HG03442 (cell line): ENCODE measurements at regions not wholly inside any gene's neighbourhood (a gene's known extent, or its start where the extent isn't known, plus 50 kb on each side); places are given as distances from the start of the nearest gene placed in this dataset.
"Not testable (repeated sequence)": the region's sequence is repeated elsewhere in the genome, so short reads cannot be mapped to it uniquely, and the experiment has no call there.

Experiments
- ATAC-seq: cut with Tn5 transposase; IDR thresholded peaks from one replicate; pipeline ENCODE4 v1.9.1; 2021; ENCODE audit warnings: mild to moderate bottlenecking, moderate library complexity; ENCODE audit not compliant: unreplicated experiment

- no peak for ATAC-seq
These were observed 218.9 kb upstream of the SLITRK5 start for GRCh38 chr13:87452281-87452680.

- ATAC-seq, result no peak
These were observed 217.9 kb upstream of the SLITRK5 start for GRCh38 chr13:87453244-87453643.

DNA sequence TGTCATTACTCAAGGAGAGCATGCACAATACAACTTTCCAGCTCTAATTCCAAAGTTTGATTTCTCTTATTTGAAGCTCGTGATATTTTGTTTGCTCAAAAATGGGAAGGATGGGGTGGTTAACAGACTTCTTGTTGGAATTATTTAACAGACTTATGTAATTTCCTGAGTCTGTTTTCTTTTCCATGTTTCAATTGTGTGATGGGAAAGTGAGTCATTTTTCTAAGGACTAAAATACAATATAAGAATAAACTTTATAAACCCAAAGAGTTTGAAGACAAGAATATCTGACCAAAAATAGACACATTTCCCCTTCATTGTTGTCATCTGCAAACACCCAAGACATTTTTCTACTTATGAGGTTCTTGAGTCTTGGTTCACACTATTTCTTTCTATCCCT, 211.8 kb upstream of the SLITRK5 start:
- ATAC-seq, result no peak

DNA sequence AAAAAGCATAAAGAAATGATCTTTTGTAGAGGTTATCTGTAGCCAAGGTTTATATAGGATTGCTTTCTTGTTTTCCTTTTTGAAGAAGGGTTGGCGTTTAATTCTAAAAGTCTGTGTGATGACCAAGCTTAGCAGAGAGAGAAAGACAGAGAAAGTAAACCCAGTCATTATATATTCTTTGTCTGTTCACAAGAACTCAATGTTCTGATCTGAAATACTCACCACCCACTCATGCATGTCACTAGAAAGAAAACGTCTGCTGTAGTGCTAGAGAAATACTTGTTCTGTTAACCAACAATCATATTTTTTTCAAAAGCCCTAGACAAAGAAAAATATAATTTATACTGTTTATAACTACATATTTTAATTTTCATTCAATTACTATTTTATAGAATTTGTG, 173.7 kb upstream of the SLITRK5 start:
- ATAC-seq, result no peak

- no peak for ATAC-seq
These were observed 172.5 kb upstream of the SLITRK5 start for GRCh38 chr13:87498681-87499080.

GRCh38 chr13:87524775-87525174, 146.4 kb upstream of the SLITRK5 start:
- no peak for ATAC-seq

GRCh38 chr13:87533776-87534175, 137.4 kb upstream of the SLITRK5 start:
- ATAC-seq, result no peak

DNA sequence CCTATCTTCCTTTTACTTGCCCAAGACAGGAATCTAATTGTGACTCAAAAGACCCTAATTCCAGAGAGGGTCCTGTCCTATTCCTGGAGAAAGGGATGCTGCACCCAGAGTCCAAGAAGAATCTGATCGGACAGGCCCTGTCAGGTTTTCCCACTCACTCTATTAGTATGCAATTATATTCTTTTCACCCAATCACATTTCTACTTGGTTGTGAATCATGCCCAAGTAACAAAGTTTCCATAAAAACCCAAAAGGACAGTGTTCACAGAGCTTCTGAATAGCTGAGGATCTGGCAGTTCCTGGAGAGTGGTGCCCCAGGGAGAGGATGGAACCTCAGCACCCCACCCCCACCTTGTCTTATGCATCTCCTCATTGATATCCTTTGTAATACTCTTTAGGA, 135.3 kb upstream of the SLITRK5 start:
- ATAC-seq, result no peak

DNA sequence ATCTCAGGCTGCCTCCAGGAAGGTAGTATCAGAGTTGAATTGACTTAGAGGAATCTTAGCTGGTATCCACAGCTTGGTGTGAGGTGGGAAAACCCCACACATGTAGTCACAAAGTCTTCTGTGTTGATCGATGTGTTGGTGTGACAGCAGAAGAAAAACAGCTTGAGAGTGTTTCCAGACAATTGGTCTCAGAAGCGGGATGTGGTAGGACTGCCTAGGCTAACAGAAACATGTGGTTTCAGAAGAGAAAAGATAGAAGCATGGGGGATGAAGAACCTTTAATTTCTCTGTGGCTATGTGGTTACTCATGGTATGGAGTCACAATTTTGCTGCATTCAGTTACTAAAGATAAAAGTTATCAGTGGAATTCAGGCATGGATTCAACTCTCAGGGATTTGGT, 134.7 kb upstream of the SLITRK5 start:
- peak; percentile 10 for ATAC-seq

DNA sequence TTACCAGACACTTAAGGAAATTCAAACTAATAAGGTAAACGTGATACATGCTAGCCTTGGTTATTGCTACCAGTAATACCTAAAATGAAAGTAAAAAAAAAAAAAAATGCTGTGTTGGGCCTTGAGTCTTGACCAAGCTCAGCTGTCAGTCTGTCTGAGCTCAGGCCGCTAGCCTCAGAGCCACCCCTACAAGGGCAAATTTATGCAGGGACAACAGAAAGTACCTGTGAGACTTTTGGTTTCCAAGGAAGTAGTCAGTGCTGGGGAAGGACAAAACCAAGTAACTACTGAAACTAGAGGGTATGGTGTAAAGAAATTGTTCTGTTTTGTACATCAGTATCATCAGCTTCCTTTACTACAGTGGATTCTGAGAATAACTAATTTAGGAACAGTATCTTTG, 134.3 kb upstream of the SLITRK5 start:
- peak; percentile 67 for ATAC-seq

DNA sequence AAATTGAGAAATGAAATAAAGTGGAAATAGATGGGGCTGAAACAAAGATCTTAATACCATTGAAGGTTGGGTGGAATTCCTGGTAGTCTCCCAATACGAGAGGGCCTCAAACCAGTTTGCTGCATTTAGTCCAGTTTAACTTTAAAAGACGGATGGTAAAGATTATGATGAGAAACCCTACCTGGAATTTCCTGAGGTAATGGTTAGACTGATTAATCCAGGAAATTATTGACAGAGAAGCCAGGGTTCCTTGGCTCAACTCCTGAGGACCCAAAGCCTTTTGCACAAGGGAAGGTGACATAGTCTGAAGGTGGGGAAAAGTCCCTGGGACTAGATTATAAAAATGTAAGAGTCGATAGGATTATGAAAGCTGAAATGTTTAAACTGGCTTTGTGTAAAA, 133.2 kb upstream of the SLITRK5 start:
- ATAC-seq, result no peak

DNA sequence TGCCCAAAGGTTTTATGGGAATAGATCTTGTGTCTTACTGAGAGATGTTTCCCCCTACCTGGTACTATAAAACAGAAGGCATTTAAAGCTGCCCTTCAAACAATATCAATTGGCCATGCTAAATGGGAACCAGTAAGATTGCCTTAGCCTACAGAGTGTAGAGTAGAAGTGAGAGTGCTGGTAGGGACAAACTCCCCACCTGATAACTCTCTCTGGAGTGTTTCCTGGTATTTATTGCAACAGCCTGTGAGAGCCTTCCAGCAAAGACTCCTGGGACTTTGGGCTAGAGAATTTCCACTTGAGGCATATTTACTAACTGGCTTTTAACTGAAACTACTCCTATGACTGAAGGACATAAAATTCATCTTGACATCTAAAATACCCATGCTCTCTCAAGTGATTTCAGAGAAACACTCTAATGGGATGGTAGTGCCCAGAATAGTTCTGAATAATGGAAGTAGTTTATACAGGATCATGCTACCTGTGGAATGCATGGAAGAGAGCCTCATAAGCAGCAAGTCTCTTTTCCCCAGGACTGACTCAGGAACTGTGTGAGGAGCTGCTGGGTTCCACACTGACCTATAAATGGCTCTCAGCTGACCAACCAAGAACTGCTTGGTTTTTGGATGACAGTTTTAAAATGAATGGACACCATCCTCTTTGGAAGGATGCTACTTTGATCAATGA, 132.7 kb upstream of the SLITRK5 start:
- no peak for ATAC-seq

DNA sequence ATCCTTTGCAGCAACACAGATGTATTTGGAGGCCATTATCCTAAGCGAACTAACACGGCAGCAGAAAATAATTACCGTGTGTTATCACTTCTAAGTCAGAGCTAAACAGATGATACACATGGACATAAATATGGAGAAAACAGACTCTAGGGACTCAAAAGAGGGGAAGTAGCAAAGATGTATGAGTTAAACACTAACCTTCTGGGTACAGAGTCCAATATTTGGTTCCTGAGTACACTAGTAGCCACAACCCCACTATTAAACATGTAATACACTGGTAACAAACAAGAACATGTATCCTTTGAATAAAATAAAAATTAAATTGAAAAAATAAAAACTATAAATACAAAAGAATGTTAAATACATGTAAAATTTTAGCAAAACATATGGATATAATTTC, 118.0 kb upstream of the SLITRK5 start:
- no peak for ATAC-seq

GRCh38 chr13:87554045-87554444, 117.1 kb upstream of the SLITRK5 start:
- no peak for ATAC-seq

GRCh38 chr13:87557788-87558187, 113.4 kb upstream of the SLITRK5 start:
- no peak for ATAC-seq

DNA sequence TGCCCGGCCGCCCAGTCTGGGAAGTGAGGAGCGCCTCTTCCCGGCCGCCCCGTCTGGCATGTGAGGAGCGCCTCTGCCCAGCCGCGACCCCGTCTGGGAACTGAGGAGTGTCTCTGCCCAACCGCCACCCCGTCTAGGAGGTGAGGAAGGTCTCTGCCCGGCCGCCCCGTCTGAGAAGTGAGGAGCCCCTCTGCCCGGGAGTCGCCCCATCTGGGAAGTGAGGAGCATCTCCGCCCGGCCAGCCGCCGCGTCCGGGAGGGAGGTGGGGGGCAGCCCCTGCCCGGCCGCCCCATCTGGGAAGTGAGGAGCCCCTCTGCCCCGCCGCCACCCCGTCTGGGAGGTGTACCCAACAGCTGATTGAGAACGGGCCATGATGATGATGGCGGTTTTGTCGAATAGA, 109.6 kb upstream of the SLITRK5 start:
- not testable (repeated sequence) for ATAC-seq

GRCh38 chr13:87570669-87571068, 100.5 kb upstream of the SLITRK5 start:
- no peak for ATAC-seq

GRCh38 chr13:87582399-87582798, 88.8 kb upstream of the SLITRK5 start:
- ATAC-seq, result no peak

DNA sequence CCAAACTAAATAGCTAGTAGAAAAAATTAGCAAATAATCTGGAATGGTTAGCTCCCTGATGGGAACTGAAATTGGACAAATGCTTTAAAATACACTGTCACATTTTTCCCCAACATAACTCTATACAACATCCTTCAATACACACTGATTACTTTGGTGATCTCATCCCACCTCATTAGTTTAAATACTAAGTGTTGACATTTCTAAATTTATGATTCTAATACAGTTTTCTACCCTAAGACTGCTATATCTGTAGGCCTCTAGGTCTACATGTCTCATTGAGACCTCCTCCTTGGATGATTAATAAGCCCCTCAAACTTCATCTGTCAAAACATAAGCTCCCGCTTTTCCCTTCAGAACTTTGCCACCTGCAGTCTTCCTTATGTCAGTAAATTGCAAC, 80.7 kb upstream of the SLITRK5 start:
- no peak for ATAC-seq

- ATAC-seq, result not testable (repeated sequence)
These were observed 66.7 kb upstream of the SLITRK5 start for GRCh38 chr13:87604437-87604836.

DNA sequence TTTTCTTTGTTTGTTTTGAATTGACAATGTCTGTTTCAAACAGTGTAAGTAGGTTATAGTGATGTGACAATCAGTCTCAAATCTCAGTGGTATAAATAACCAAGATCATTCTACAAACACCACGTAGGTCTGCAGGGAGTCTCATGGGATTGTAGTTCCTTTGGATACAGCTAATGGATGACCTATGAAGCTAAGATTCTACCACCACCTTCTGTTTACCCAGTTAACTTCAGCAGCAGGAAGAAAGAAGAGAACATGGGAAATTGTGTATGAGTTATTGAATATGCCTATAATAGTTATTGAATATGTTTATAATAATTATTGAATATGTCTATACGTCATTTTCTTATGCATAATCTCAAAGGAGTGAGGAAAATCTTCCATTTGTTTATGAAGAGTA, 63.9 kb upstream of the SLITRK5 start:
- ATAC-seq, result no peak

- ATAC-seq, result no peak
These were observed 56.9 kb upstream of the SLITRK5 start for GRCh38 chr13:87614276-87614675.
